Smooth muscle cell (in vitro differentiated cells): ENCODE measurements at regions not wholly inside any gene's neighbourhood (a gene's known extent, or its start where the extent isn't known, plus 50 kb on each side); places are given as distances from the start of the nearest gene placed in this dataset.

ENCODE experiments used
- DNase-seq: peaks from one replicate; lab custom pipeline; 2025; ENCODE audit not compliant: unreplicated experiment; lab: John Stamatoyannopoulos, UW
- H2AFZ ChIP-seq: fragments of 200-600 bp; sonication (generic); 2 replicates; pipeline ENCODE4 v1.6.0; 2016; ENCODE audit warnings: antibody characterized with exemption, low read depth, mild to moderate bottlenecking
- H3F3A ChIP-seq: fragments of 200-600 bp; sonication (generic); 2 replicates; pipeline ENCODE4 v1.6.0; 2017; ENCODE audit warnings: antibody characterized with exemption, low read depth
- H3K27ac ChIP-seq: fragments of 200-600 bp; sonication (generic); 2 replicates; pipeline ENCODE4 v1.5.1; 2016; ENCODE audit warnings: low read depth, mild to moderate bottlenecking
- H3K27me3 ChIP-seq: fragments of 200-600 bp; sonication (generic); 2 replicates; pipeline ENCODE4 v1.6.1; 2016; ENCODE audit warnings: low read depth, mild to moderate bottlenecking
- H3K36me3 ChIP-seq: fragments of 200-600 bp; sonication (generic); 2 replicates; pipeline ENCODE4 v1.5.1; 2016; ENCODE audit warnings: low read depth
- H3K4me1 ChIP-seq: fragments of 200-600 bp; sonication (generic); 2 replicates; pipeline ENCODE4 v1.5.1; 2016; ENCODE audit warnings: low read depth
- H3K4me2 ChIP-seq: fragments of 200-600 bp; sonication (generic); 2 replicates; pipeline ENCODE4 v1.6.0; 2016; ENCODE audit warnings: mild to moderate bottlenecking
- H3K4me3 ChIP-seq: fragments of 200-600 bp; sonication (generic); 2 replicates; pipeline ENCODE4 v1.5.1; 2016; ENCODE audit warnings: mild to moderate bottlenecking
- H3K79me2 ChIP-seq: fragments of 200-600 bp; sonication (generic); 2 replicates; pipeline ENCODE4 v1.6.0; 2016; ENCODE audit warnings: low read depth, mild to moderate bottlenecking
- H3K9ac ChIP-seq: fragments of 200-600 bp; sonication (generic); 2 replicates; pipeline ENCODE4 v1.6.0; 2016; ENCODE audit warnings: low read depth
- H3K9me3 ChIP-seq: fragments of 200-600 bp; sonication (generic); replicated peaks from 2 replicates; pipeline ENCODE4 v1.5.1; 2016; ENCODE audit warnings: low read depth
- H4K20me1 ChIP-seq: fragments of 200-600 bp; sonication (generic); 2 replicates; pipeline ENCODE4 v1.6.0; 2016; ENCODE audit warnings: low read depth
- CTCF ChIP-seq: fragments of 200-600 bp; sonication (generic); IDR thresholded peaks from 2 replicates; pipeline ENCODE4 v1.5.1; 2017; ENCODE audit warnings: borderline replicate concordance, mild to moderate bottlenecking, antibody characterized with exemption; ENCODE audit not compliant: insufficient read depth, poor library complexity, severe bottlenecking
- WGBS: methylation state at CpG from one replicate; pipeline ENCODE4 v1.1.7; 2016; ENCODE audit warnings: low lambda C conversion rate; 5-methylcytosine and 5-hydroxymethylcytosine counted together

DNA sequence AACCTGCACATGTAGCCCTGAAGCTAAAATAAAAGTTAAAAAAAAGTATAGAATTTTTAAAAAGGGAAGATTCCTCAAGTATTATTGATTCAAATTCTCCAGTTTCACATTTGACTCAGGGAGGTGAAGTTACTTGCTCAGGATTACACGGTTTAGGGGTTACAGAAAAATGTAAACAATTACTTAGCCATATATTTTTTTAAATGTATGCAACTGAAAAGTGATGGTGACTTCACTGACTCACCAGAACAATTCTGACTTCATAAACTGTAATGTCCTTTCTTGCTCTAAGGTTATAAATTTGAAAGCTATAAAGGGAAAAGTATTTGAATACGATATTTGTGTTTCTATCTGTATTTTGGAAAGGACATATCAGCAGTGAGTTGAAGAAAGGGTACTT is 371.2 kb downstream of the SPRY1 start:
- Histone ChIP-seq H3K36me3 (no peaks in the 10 kb centered on the region), H3K9ac (no peak overlapping the region)

GRCh38 chr4:123770884-123771283 is 374.3 kb downstream of the SPRY1 start:
- 94% methylated on average over 3 of the region's 3 CpGs for WGBS

More for the DNA sequence above, 371.2 kb downstream of the SPRY1 start:
- Histone ChIP-seq H3K79me2 (no peaks in the 10 kb centered on the region), H3K27ac (no peak overlapping the region), H2AFZ (peak overlapping the region; percentile 49), H3K4me3 (no peak overlapping the region), H3K4me1 (peaks cover 3% of the 10 kb centered on the region), H3K4me2 (peak overlapping the region; percentile 32), H3F3A (no peaks in the 10 kb centered on the region), H3K27me3 (no peaks in the 10 kb centered on the region), H4K20me1 (no peaks in the 10 kb centered on the region), H3K9me3 (no peaks in the 10 kb centered on the region)
- no peak for TF ChIP-seq CTCF
- WGBS: 55% methylated on average over 2 of the region's 2 CpGs
- DNase-seq: no peak

GRCh38 chr4:123776267-123776666 is 379.7 kb downstream of the SPRY1 start:
- no peak overlapping the region for H3K27ac ChIP-seq
- no peaks in the 10 kb centered on the region for H4K20me1 ChIP-seq
- 96% methylated on average over 1 of the region's 1 CpG for WGBS
- no peaks in the 10 kb centered on the region for H3K9me3 ChIP-seq
- no peak overlapping the region for H2AFZ ChIP-seq
- H3K36me3 ChIP-seq: no peaks in the 10 kb centered on the region
- TF ChIP-seq CTCF: no peak
- no peak overlapping the region for H3K4me2 ChIP-seq
- no peaks in the 10 kb centered on the region for H3K4me1 ChIP-seq
- no peaks in the 10 kb centered on the region for H3K79me2 ChIP-seq
- H3K9ac ChIP-seq: no peak overlapping the region
- no peak for DNase-seq
- no peaks in the 10 kb centered on the region for H3K27me3 ChIP-seq
- H3K4me3 ChIP-seq: no peak overlapping the region
- no peaks in the 10 kb centered on the region for H3F3A ChIP-seq

More at GRCh38 chr4:123770884-123771283, 374.3 kb downstream of the SPRY1 start:
- Histone ChIP-seq H3F3A (no peaks in the 10 kb centered on the region), H3K79me2 (no peaks in the 10 kb centered on the region), H3K36me3 (no peaks in the 10 kb centered on the region), H3K4me2 (no peak overlapping the region), H3K9ac (no peak overlapping the region), H4K20me1 (no peaks in the 10 kb centered on the region), H3K4me1 (peaks cover 3% of the 10 kb centered on the region), H3K27ac (no peak overlapping the region), H3K27me3 (no peaks in the 10 kb centered on the region), H2AFZ (no peak overlapping the region), H3K9me3 (no peaks in the 10 kb centered on the region), H3K4me3 (no peak overlapping the region)
- DNase-seq: no peak
- no peak for TF ChIP-seq CTCF

GRCh38 chr4:123777373-123777772 is 380.8 kb downstream of the SPRY1 start:
- Histone ChIP-seq H3K4me3 (no peak overlapping the region), H3K9ac (no peak overlapping the region), H3F3A (no peaks in the 10 kb centered on the region), H3K4me2 (no peak overlapping the region), H3K36me3 (no peaks in the 10 kb centered on the region), H3K4me1 (no peaks in the 10 kb centered on the region), H3K27ac (no peak overlapping the region), H3K9me3 (no peaks in the 10 kb centered on the region), H3K27me3 (no peaks in the 10 kb centered on the region), H4K20me1 (no peaks in the 10 kb centered on the region), H3K79me2 (no peaks in the 10 kb centered on the region), H2AFZ (peak overlapping the region; percentile 77)
- 67% methylated on average over 1 of the region's 1 CpG for WGBS
- DNase-seq: no peak
- TF ChIP-seq CTCF: no peak
